Cardiac septum (tissue), 1 donor: ENCODE measurements at regions not wholly inside any gene's neighbourhood (a gene's known extent, or its start where the extent isn't known, plus 50 kb on each side); places are given as distances from the start of the nearest gene placed in this dataset.
"Not testable (repeated sequence)": the region's sequence is repeated elsewhere in the genome, so short reads cannot be mapped to it uniquely, and the experiment has no call there.

ENCODE experiments used
- DNase-seq: peaks from one replicate; pipeline ENCODE4 v3.0.0-alpha.2; 2020; ENCODE audit warnings: low spot score
- intact Hi-C: fragments of 100-400 bp; cut with DNase I; formaldehyde crosslinking; loops from one replicate; pipeline ENCODE4 v1.14.0; 2022
- donor health status: DM: no; HTN: no; CAD: no.

DNA sequence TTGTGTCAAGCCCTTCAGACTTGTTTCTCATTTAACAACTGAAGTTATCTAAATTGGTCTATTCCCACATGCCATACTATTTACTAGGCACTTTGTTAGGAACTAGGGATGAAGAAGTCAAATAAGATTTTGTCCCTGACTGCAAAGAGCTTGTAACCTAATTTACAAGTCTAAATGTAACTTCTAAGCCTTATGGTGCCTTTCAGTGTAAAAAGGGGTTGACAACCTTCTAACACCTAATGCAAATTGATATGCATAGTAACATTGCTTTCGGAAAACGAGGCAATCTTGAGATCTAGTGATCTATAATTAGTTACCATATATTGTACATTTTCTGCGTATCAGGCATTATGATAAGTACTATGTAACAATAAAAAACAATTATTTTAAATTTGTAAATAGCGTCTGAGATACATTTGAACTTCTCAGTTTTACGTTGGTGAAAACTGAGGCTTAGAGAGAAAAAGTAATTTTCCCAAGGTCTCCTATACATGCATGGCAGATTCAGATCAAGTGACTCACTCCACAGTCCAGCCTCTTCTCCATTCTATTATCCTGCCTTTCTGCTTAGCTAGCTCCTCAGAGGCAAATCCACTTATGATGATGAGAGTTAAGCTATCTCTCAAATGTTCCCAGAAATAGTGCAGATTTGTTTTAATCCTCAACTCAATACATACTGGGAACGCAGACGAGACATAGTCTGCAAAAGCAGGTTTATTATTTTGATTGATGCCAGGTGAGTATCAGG, 764.9 kb upstream of the SLITRK5 start:
- intact Hi-C loops, result no loop called here
- DNase-seq, result no peak

- intact Hi-C loops, result no loop called here
- no peak for DNase-seq
Measured at GRCh38 chr13:86907156-86907555, 764.0 kb upstream of the SLITRK5 start.

DNA sequence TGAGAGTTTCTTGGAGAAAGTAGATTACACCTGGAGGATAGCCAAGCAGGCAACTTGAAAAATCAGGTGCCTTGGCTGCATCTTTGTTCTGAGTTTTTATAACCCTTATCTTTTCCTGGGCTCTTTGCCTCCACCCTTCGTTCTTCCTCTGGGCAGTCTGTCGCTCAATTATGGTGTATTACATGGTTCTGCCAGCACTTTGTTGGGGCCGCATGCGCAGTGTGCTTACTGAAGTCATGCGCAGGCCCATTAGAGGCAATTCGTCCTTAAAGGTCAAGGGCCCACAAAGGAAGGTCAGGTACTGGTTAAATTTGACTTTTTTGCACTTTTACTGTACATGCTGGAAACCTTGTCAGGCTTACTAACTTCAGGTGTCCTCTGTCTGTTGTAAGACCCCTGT, 761.9 kb upstream of the SLITRK5 start:
- DNase-seq, result no peak
- intact Hi-C loops, result no loop called here

DNA sequence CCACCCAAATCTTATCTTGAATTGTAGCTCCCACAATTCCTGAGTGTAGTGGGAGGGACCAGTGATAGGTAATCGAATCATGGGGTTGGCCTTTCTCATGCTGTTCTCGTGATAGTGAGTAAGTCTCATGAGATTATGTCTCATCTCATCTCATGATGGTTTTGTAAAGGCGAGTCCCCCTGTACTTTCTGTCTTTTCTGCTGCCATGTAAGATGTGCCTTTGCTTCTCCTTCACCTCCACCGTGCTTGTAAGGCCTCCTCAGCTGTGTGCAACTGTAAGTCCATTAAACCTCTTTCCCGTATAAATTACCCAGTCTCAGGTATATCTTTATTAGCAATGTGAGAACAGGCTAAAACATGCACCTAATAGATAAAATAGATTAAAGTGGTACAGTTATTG, 756.4 kb upstream of the SLITRK5 start:
- DNase-seq, result no peak
- intact Hi-C loops, result no loop called here

- intact Hi-C loops, result not testable (repeated sequence)
Measured at GRCh38 chr13:86917438-86917837, 753.7 kb upstream of the SLITRK5 start.

GRCh38 chr13:86918682-86919081, 752.5 kb upstream of the SLITRK5 start:
- no peak for DNase-seq
- intact Hi-C loops, result loop anchor here (1.0 kb wide), 1 partner anchor 7 kb away; no protein-coding TSS in a partner anchor

More at GRCh38 chr13:86917438-86917837, 753.7 kb upstream of the SLITRK5 start:
- not testable (repeated sequence) for DNase-seq

DNA sequence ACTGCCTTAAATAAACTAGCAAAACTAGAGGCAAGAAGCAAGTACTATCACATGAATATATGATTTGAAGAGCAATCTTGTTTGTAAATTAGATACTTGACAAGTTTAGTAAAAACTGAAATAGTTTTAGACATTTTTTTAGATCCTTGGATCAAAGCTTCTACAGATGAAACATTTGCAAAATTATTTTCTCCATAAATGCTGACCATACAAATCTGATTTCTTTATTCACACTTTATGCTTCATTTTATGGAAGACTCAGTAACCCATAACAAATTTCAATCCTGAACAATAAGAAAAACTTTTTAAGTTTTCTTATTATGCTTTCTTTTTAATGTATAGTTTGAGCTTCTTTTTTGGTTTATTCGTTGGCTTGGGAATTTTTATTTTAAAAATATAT, 750.2 kb upstream of the SLITRK5 start:
- intact Hi-C loops, result no loop called here
- DNase-seq, result no peak

GRCh38 chr13:86922936-86923335, 748.2 kb upstream of the SLITRK5 start:
- no peak for DNase-seq
- intact Hi-C loops, result no loop called here

DNA sequence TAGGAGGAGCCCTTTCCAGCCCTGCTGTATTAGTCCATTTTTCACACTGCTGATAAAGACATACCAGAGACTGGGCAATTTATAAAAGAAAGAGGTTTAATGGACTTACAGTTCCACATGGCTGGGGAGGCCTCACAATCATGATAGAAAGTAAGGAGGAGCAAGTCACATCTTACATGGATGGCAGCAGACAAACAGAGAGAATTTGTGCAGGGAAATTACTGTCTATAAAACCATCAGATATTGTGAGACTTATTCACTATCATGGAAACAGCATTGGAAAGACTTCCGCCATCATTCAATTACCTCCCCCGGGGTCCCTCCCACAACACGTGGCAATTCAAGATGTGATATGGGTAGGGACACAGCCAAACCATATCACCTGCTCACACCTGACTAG, 744.3 kb upstream of the SLITRK5 start:
- intact Hi-C loops, DNase-seq: not testable (repeated sequence)

GRCh38 chr13:86932776-86933334, 738.3 kb upstream of the SLITRK5 start:
- intact Hi-C loops, result no loop called here
- no peak for DNase-seq

DNA sequence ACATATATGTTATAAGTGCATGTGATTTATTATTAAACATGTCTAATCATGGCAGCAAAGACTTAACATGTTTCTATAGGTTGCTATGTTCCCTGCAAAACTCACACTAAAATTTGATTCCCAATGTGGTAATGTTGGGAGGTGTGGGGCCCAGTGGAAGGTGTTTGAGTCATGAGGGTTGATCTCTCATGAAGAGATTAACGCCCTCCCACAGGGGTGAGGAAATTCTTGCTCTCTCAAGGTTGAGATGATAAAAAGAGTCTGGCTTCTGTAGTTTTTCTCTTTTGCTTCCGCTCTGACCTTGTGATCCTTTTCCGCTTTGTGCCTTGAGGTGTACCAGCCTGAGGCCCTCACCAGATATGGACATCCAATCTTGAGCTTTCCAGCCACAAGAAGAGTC, 737.5 kb upstream of the SLITRK5 start:
- no peak for DNase-seq
- intact Hi-C loops, result no loop called here

- DNase-seq, result no peak
- intact Hi-C loops, result no loop called here
Measured at GRCh38 chr13:86937316-86937715, 733.9 kb upstream of the SLITRK5 start.

DNA sequence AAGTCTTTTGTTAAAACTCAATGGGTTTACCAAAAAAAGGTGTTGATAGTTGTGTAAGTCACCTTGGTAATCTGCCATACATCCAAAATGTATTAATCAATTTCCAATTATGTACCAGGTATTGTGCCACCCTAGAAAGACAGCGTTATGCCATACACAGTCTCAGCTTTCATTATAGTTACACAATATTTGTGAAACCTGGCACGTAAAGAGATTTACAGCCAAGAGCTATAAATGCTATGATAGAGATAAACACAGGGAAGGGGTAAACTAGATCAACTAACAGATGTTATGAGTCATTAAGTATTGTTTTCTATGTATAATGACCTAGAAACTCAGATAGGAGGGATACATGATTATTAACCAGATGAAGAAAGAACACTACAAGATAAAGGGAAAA, 725.6 kb upstream of the SLITRK5 start:
- intact Hi-C loops, result no loop called here
- DNase-seq, result no peak

GRCh38 chr13:86946734-86947133, 724.4 kb upstream of the SLITRK5 start:
- intact Hi-C loops, result no loop called here
- DNase-seq, result no peak

DNA sequence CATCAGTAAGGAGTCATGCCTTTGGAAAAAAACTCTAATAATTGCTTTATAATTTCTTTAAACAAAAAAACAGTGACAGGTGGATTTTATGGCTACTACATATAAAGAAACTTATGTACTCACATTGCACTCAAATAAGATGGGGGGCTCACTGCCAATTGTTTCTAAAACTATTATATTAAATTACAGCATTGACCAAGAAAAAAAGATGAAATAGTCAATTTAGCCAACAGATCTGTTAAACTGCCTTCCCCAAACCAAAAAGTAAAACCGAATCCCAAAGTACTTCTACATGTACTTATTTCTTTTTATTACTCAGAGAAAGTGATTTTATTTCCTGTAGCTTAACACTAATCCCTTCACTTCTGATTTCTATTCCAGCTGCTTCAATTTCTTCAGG, 716.8 kb upstream of the SLITRK5 start:
- intact Hi-C loops, result no loop called here
- DNase-seq, result no peak

DNA sequence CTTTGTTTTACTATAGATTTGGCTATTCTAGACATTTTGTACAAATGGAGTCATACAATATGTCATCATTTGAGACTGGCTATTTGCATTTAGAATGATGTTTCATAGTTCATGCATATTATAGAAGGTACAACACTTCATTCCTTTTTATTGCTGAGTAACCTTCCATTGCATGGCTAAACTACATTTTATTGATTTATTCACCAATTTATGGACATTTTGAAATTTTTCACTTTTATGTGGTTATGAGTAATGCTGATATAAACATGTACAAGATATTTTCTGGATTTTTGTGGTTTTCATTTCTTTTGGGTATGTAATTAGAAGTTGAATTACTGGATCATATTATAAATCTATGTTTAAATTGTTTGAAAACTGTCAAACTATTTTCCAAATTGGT, 710.3 kb upstream of the SLITRK5 start:
- DNase-seq, result no peak
- intact Hi-C loops, result no loop called here

DNA sequence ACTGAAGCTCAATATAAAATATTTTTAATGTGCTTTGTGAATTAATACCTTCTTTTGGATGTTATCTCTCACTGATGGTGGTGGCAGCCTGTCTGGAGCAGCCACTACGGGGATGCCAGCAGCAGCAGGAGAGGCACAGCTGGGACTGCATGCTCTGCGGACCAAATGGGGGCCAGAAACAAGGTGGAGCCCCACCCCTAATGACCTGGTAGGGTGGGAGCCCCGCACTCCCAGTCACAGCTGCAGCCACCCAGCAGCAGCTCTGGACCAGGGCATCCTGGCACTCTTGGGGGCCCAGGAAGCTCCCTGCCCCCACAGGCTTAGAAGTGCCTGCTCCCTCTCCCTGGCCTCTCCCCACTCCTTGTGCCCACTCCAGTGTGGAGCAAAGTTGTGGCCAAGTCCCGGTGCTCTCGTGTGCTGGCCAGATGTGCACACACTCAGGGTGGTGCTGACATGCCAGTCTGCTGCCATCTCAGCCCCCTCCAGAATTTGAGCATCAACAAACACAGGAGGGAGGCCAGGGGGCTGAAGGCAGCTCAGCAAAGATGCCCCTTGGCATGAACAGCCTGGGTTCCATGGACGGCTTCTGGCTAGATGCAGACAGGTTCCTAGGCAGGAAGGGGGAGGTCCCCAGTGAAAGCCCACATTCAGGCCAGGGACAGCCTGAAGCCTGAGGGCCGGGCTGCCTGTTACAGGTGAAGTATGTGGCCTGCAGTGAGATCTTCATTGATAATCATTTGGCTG, 696.7 kb upstream of the SLITRK5 start:
- intact Hi-C loops, result no loop called here
- no peak for DNase-seq

GRCh38 chr13:86974995-86975328, 696.2 kb upstream of the SLITRK5 start:
- no peak for DNase-seq

GRCh38 chr13:86976521-86977324, 694.4 kb upstream of the SLITRK5 start:
- DNase-seq, result no peak
- intact Hi-C loops, result no loop called here

More at GRCh38 chr13:86974995-86975328, 696.2 kb upstream of the SLITRK5 start:
- intact Hi-C loops, result no loop called here

DNA sequence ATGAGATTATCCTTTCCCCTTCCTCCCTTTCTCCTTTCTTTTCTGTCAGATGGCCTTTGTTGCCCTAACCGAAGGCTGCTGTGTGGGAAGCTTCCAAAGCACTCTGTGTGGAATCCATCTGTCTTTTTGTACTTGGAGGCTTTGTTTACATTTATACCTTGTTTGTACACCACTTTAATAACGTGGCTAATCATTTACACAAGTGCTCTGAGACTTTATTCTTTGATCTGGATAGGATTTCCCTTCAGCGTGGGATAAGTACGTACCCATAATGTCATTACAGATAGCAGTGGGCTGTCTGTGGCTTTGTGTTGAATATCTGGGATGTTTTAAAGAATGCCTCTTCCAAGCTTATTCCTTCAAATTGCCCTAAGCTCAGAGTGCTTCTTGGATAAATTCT, 684.7 kb upstream of the SLITRK5 start:
- DNase-seq, result no peak
- intact Hi-C loops, result no loop called here
